ENCODE measurements at regions not wholly inside any gene's neighbourhood (a gene's known extent, or its start where the extent isn't known, plus 50 kb on each side); places are given as distances from the start of the nearest gene placed in this dataset.

DNA sequence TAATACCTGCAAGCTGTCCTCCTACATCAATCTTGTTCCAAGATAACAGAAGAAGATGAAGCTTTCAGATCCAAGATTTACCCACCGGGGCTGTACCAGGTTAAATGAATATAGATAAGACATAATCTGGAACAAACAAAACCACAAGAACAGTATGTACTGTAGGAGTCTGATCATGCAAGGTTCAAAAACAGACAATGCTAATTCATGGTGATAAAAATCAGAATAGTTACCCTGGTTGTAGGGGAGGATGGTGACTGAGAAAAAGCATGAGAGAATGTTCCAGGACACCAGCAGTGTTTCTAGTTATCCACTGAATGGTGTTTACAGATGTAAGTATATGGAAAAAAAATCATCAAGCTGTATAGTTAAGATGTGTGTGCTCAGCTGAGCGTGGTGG is 211.6 kb upstream of the TBL1X start:
- TF ChIP-seq, protein P1, sequence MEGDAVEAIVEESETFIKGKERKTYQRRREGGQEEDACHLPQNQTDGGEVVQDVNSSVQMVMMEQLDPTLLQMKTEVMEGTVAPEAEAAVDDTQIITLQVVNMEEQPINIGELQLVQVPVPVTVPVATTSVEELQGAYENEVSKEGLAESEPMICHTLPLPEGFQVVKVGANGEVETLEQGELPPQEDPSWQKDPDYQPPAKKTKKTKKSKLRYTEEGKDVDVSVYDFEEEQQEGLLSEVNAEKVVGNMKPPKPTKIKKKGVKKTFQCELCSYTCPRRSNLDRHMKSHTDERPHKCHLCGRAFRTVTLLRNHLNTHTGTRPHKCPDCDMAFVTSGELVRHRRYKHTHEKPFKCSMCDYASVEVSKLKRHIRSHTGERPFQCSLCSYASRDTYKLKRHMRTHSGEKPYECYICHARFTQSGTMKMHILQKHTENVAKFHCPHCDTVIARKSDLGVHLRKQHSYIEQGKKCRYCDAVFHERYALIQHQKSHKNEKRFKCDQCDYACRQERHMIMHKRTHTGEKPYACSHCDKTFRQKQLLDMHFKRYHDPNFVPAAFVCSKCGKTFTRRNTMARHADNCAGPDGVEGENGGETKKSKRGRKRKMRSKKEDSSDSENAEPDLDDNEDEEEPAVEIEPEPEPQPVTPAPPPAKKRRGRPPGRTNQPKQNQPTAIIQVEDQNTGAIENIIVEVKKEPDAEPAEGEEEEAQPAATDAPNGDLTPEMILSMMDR (IDR thresholded peaks at IDR 0.05; ENCODE audit: borderline replicate concordance, insufficient read depth, low read depth, low read length) = no peak
- H3K4me3 ChIP-seq (ENCODE audit: low read depth, low read length) = no peak overlapping the region

DNA sequence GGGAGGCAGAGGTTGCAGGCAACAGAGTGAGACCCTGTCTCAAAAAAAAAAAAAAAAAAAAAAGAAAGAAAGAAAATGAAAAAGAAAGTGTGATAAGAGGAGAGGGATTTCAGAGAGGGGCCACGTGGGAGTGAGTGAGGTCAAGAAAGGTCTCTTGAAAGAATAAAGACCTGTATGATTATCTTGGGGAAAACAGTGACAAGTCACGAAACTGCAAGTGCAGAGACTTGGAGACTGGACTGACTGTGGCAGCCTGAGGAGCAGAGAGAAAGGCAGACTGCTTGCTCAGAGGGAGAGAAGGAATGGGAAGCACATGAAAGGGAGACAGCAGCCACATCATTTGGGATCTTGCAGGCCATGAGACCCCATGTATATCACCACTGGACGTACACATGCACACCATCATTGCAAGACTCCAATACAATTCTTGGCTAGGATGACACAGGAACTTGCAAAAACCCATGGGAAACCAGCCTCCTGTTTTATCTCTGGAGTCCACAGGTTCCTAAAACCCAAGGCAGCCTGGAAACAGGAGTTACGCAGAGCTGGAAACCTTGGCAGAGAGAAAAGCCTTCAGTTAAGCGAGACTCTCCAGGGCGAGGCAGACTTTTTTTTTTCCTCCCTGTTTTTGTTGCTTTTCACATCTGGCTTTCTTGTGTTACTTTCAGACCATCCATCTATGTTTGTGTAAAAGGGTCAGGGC is 207.0 kb upstream of the TBL1X start:
- no peak overlapping the region for H3K4me3 ChIP-seq (ENCODE audit: low read depth, low read length)
- TF ChIP-seq, protein P1 (IDR thresholded peaks at IDR 0.05; ENCODE audit: borderline replicate concordance, insufficient read depth, low read depth, low read length) = no peak

DNA sequence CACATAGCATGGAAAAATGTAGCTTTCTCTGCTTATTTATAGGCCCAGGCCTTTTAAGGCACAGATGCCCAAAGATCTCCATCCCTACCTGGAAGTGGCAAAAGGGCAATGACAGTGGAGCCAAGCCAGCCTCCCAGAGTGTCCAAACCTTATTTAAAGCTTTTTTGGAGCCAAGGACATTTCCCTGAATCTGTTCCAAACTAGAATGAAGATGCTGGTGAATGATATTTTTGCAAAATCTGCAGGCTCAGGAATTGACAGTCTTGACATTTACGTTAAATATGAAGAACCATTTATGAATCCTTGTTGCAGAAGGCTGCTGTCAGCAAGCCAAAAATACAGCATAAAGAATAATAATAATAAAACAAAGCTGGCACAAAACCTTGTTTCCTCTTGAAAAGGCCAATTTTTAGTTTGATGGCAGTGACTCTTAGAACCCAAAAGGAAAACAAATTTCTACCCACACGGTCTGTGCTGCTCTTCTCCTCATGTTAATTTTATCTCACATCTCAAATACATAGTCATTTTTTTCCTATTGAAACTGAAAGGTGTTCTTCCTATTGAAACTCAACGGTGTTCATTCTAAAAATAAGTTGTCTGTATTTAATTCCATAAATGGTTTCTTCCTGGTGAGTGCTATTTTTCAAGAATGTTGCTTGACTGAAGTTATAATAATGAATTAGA is 206.3 kb upstream of the TBL1X start:
- TF ChIP-seq, protein P1 (IDR thresholded peaks at IDR 0.05; ENCODE audit: borderline replicate concordance, insufficient read depth, low read depth, low read length) = no peak
- no peak overlapping the region for H3K4me3 ChIP-seq (ENCODE audit: low read depth, low read length)

DNA sequence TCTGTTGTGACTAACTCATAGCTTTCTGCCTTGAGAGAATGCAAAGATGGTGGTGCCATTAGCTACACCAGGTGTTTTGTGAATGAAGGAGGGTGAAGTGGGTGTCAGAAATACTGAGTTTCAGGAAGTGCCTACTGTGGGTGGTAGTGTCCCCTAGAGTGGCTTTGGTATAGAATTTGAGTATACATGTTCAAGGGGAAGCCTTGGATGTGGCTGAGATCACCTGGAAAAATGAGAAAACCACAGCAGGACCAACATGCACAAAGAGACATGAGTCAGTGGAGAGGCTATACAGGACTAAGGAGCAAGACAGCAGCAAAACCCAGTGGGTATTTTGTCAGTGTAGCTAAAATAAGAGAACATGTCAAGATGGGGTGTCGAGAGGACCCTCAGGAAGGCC is 204.3 kb upstream of the TBL1X start:
- no peak overlapping the region for H3K4me3 ChIP-seq (ENCODE audit: low read depth, low read length)
- TF ChIP-seq, protein P1 (IDR thresholded peaks at IDR 0.05; ENCODE audit: borderline replicate concordance, insufficient read depth, low read depth, low read length) = no peak

DNA sequence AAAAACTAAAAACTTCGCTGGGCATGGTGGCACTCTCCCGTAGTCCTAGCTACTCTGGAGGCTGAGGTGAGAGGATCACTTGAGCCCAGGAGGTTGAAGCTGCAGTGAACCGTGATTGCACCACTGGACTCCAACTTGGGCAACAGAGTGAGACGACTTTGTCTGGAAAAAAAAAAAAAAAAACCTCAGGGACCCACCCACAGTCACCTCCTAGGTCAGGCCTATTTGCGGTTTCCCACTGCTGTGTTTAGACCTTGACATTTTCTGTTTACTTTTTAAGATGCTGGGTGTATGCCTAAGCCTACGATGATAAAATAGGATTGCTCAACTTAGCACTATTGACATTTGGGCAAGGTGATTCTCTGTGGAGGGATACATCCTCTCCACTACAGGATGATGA is 197.4 kb upstream of the TBL1X start:
- H3K4me3 ChIP-seq (ENCODE audit: low read depth, low read length) = no peak overlapping the region
- TF ChIP-seq, protein P1 (IDR thresholded peaks at IDR 0.05; ENCODE audit: borderline replicate concordance, insufficient read depth, low read depth, low read length) = no peak

DNA sequence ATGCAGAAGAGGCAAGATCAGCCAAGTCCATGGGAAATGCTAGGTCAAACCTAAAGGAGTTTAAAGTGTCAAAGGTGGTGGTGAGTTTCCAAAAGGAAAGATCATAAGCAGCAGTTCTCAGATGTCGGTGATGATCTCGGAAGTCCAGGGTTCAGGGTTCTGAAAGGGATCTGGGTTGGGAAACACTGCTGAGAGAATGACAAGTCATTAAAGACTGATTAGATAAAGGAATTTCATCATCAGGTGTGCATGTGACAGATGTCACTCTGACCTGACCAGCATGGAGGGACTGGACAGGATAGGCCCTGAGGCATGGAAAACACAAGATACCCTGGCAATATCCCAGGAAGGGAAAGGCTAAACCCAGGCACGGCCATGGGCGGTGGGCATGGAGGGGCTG is 195.7 kb upstream of the TBL1X start:
- TF ChIP-seq, protein P1 (IDR thresholded peaks at IDR 0.05; ENCODE audit: borderline replicate concordance, insufficient read depth, low read depth, low read length) = no peak
- no peak overlapping the region for H3K4me3 ChIP-seq (ENCODE audit: low read depth, low read length)

All from GM12875 (cell line).